LNCaP clone FGC (cell line): ENCODE measurements at regions not wholly inside any gene's neighbourhood (a gene's known extent, or its start where the extent isn't known, plus 50 kb on each side); places are given as distances from the start of the nearest gene placed in this dataset.

Source experiments
- DNase-seq: peaks from one replicate; pipeline ENCODE4 v3.0.0-alpha.2; 2011; ENCODE audit warnings: low read depth
- H3K4me3 ChIP-seq: 2 replicates; pipeline ENCODE4 v1.5.1; 2011; ENCODE audit warnings: mild to moderate bottlenecking, low read depth, low read length, control low read depth
- CTCF ChIP-seq: IDR thresholded peaks from 2 replicates; pipeline ENCODE4 v1.5.1; 2012; ENCODE audit warnings: mild to moderate bottlenecking; ENCODE audit not compliant: control insufficient read depth, insufficient read depth; ENCODE audit errors: extremely low read depth

- H3K4me3 ChIP-seq, result no peak overlapping the region
- DNase-seq, result no peak
- no peak for TF ChIP-seq CTCF
Observed at GRCh38 chr11:111179184-111179910, 66.2 kb upstream of the POU2AF2 start.

DNA sequence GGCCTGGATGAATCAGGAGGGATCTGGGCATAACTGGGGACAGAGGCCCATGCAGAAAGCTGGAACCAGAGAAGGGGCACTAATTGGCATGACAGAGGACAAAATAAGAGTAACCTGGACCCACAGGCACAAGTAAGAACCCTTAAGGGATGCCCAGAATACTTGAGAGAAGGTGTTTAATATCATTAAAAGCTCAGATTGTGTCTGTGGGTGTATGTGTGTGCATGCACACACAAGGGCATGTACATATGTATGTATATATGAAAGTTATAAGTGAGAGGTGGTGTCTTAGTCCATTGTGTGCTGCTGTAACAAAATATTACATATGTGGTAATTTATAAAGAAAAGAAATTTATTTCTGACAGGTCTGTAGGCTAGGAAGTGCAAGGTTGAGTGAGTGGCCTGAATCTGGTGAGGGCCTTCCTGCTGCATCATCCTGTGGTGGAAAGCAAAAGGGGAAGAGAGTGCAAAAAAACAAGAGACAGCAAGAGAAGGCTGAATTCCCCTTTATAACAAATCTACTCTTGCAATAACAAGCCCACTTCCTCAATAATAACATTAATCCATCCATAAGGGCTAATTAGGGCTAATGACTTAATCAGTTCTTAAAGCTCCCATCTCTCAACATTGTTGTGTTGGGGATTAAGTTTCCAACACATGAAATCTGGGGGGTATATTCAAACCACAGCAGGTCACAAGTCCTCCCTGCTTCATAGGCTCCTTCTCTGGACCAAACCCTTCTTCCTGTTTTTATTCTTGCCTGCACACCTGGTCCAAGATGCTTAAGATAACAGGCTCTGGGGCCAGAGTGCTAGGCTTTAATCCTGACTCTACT is 68.3 kb upstream of the POU2AF2 start:
- no peak for DNase-seq
- TF ChIP-seq CTCF, result no peak
- no peak overlapping the region for H3K4me3 ChIP-seq

DNA sequence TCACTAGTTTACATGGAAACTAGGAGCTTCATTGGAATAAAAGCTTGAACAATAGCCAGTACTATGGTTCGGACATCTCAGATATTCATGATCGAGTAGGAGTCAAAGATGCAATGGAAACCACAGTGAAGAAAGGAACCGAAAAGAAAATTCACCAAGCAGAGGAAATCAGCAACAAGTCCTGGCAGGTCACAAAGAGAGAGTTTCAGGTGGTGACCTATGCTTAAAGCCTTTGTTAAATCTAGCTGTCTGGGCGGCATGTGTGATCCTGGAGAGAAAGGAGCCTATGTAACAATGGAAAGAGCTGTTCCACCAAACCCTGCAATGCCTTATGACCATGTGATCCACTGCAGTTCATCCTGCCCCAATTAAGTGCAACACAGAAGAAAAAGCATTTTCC is 68.9 kb upstream of the POU2AF2 start:
- no peak for DNase-seq
- H3K4me3 ChIP-seq, result no peak overlapping the region

GRCh38 chr11:111173221-111173620 is 72.3 kb upstream of the POU2AF2 start:
- no peak overlapping the region for H3K4me3 ChIP-seq
- no peak for DNase-seq
- TF ChIP-seq CTCF, result no peak

More for the DNA sequence above, 68.9 kb upstream of the POU2AF2 start:
- no peak for TF ChIP-seq CTCF

DNA sequence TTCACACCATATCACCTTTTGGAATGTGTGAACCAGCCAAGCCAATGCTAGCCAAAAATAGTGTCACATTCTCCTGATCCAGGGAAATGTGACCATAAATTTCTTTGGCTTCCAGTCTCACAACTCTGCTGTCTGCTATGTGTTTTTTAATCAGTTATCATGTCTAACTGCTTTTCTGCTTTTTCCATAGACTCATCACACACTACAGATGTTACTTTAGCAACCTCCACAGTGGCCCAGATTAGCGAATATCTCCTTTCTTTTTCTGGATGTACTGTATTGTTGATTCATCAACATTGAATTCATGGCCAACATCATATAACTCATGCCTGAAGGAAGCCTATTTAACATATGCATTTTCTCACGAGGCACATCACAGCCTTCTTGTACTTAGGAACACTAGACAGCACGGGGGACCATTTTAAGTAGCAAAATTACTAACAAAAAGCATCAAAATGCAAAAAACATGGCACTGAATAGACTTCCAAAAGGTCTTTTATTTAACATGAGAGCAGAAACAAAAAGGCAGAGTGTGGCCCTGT is 73.1 kb upstream of the POU2AF2 start:
- DNase-seq, result peak; percentile 3
- H3K4me3 ChIP-seq, result no peak overlapping the region
- no peak for TF ChIP-seq CTCF

DNA sequence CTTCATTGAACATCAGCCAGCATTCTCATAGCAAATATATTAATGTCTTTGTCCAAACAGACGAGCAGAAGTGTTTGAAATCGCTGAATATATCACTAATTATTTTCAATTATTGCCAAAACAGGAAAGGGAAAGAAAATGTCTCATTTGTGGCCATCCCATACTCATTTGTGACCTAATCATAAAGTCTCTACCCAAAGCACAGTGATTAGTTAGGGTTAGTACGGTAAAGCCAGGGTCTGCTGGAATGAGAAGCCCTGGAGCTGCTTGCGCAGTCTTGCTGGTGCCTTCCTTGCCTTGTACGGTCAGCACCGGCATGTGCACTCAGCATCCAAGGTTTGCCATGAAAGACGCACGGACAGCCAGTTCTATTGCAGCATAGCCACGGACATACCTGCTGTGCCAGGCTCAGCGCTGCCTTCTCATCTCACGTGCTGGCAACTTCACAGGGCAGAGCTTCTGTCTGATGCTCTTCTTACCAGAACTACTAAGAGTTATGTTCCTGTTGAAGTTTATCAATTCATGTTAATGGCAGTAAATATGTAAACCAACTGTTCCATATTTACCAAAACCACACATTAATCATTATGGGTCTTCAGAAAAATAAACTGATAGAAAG is 74.7 kb upstream of the POU2AF2 start:
- TF ChIP-seq CTCF, result no peak
- DNase-seq, result no peak
- no peak overlapping the region for H3K4me3 ChIP-seq
